ENCODE measurements at regions not wholly inside any gene's neighbourhood (a gene's known extent, or its start where the extent isn't known, plus 50 kb on each side); places are given as distances from the start of the nearest gene placed in this dataset.

GRCh38 chr2:19720306-19720705 is 181.5 kb downstream of the TTC32 start:
- Histone ChIP-seq H3K36me3 (replicated peaks in 1 of 2; ENCODE audit: control extremely low read depth in 1 of 2, control insufficient read depth in 1 of 2, extremely low read depth in 1 of 2, insufficient read depth in 2 of 2, low read length in 1 of 2) (no peaks in the 10 kb centered on the region), H3K27me3 (replicated peaks in 1 of 4; ENCODE audit: control extremely low read depth in 1 of 4, control insufficient read depth in 3 of 4, insufficient read depth in 4 of 4, low read length in 3 of 4) (no peaks in the 10 kb centered on the region), H4K20me1 (ENCODE audit: control insufficient read depth, insufficient read depth, low read length, poor library complexity, severe bottlenecking) (no peaks in the 10 kb centered on the region), H2AFZ (ENCODE audit: insufficient read depth, low read depth, low read length, poor library complexity, severe bottlenecking) (no peak overlapping the region), H3K4me2 (replicated peaks; ENCODE audit: low read depth, low read length, poor library complexity, severe bottlenecking) (no peak overlapping the region), H3K9me3 (ENCODE audit: control extremely low read depth in 1 of 3, control insufficient read depth in 2 of 3, insufficient read depth in 1 of 3, low read length in 2 of 3) (peaks cover 0 to 10% (median 0%) of the 10 kb centered on the region in 3 donors), H3K4me1 (ENCODE audit: control insufficient read depth in 2 of 2, insufficient read depth in 2 of 2, low read length in 2 of 2) (no peaks in the 10 kb centered on the region), H3K4me3 (ENCODE audit: control extremely low read depth in 1 of 5, extremely low read depth in 1 of 5, insufficient read depth in 1 of 5, low read depth in 2 of 5, low read length in 4 of 5) (no peak overlapping the region), H3K79me2 (ENCODE audit: control insufficient read depth, insufficient read depth, low read length) (no peaks in the 10 kb centered on the region), H3K9ac (ENCODE audit: low read length) (no peak overlapping the region), H3K27ac (ENCODE audit: low read length in 2 of 2) (no peak overlapping the region)
- ChIA-PET POLR2A (no interaction called here), CTCF (no interaction called here)
- ATAC-seq (ENCODE audit: low read depth) (no peak), DNase-seq (no peak)
- no peaks in the 10 kb centered on the region for H3K9me3 Mint-ChIP-seq (ENCODE audit: insufficient read depth)
- TF ChIP-seq CTCF (IDR thresholded peaks at IDR 0.05): no peak
- TF ChIP-seq EZH2 (IDR thresholded peaks at IDR 0.05; ENCODE audit: borderline replicate concordance, insufficient read depth, low read depth, low read length, poor library complexity, severe bottlenecking): no peak
- no peak overlapping the region for H3K27ac Mint-ChIP-seq
- no peak overlapping the region for H3K4me3 Mint-ChIP-seq
- H3K4me1 Mint-ChIP-seq: no peaks in the 10 kb centered on the region
- intact Hi-C loops (cut with micrococcal nuclease): no loop called here
- peaks cover 4% of the 10 kb centered on the region for H3K27me3 Mint-ChIP-seq
- WGBS (ENCODE audit: insufficient coverage): 83% methylated on average over 1 of the region's 5 CpGs

- ATAC-seq (ENCODE audit: low read depth) (no peak), DNase-seq (no peak)
- intact Hi-C loops (cut with micrococcal nuclease): no loop called here
- Histone ChIP-seq H3K4me1 (ENCODE audit: control insufficient read depth in 2 of 2, insufficient read depth in 2 of 2, low read length in 2 of 2) (no peaks in the 10 kb centered on the region), H3K4me2 (replicated peaks; ENCODE audit: low read depth, low read length, poor library complexity, severe bottlenecking) (no peak overlapping the region), H3K4me3 (ENCODE audit: control extremely low read depth in 1 of 5, extremely low read depth in 1 of 5, insufficient read depth in 1 of 5, low read depth in 2 of 5, low read length in 4 of 5) (no peak overlapping the region), H3K27ac (ENCODE audit: low read length in 2 of 2) (no peak overlapping the region), H4K20me1 (ENCODE audit: control insufficient read depth, insufficient read depth, low read length, poor library complexity, severe bottlenecking) (no peaks in the 10 kb centered on the region), H3K79me2 (ENCODE audit: control insufficient read depth, insufficient read depth, low read length) (no peaks in the 10 kb centered on the region), H3K27me3 (replicated peaks in 1 of 4; ENCODE audit: control extremely low read depth in 1 of 4, control insufficient read depth in 3 of 4, insufficient read depth in 4 of 4, low read length in 3 of 4) (no peaks in the 10 kb centered on the region), H3K9ac (ENCODE audit: low read length) (no peak overlapping the region), H2AFZ (ENCODE audit: insufficient read depth, low read depth, low read length, poor library complexity, severe bottlenecking) (no peak overlapping the region), H3K36me3 (replicated peaks in 1 of 2; ENCODE audit: control extremely low read depth in 1 of 2, control insufficient read depth in 1 of 2, extremely low read depth in 1 of 2, insufficient read depth in 2 of 2, low read length in 1 of 2) (no peaks in the 10 kb centered on the region), H3K9me3 (ENCODE audit: control extremely low read depth in 1 of 3, control insufficient read depth in 2 of 3, insufficient read depth in 1 of 3, low read length in 2 of 3) (peaks cover 0 to 10% (median 0%) of the 10 kb centered on the region in 3 donors)
- 81% methylated on average over 5 of the region's 5 CpGs for WGBS (ENCODE audit: insufficient coverage)
- TF ChIP-seq EZH2 (IDR thresholded peaks at IDR 0.05; ENCODE audit: borderline replicate concordance, insufficient read depth, low read depth, low read length, poor library complexity, severe bottlenecking): no peak
- no peak for TF ChIP-seq CTCF (IDR thresholded peaks at IDR 0.05)
- CTCF ChIA-PET: no interaction called here
- no peaks in the 10 kb centered on the region for H3K4me1 Mint-ChIP-seq
- H3K4me3 Mint-ChIP-seq: no peak overlapping the region
- H3K27me3 Mint-ChIP-seq: peaks cover 4% of the 10 kb centered on the region
- no peaks in the 10 kb centered on the region for H3K9me3 Mint-ChIP-seq (ENCODE audit: insufficient read depth)
- POLR2A ChIA-PET: no interaction called here
- H3K27ac Mint-ChIP-seq: no peak overlapping the region
Observed at GRCh38 chr2:19719540-19719939, 182.2 kb downstream of the TTC32 start.

Measured in B cell (primary cell).